ENCODE measurements at regions not wholly inside any gene's neighbourhood (a gene's known extent, or its start where the extent isn't known, plus 50 kb on each side); places are given as distances from the start of the nearest gene placed in this dataset.

- Histone ChIP-seq H3K79me2 (ENCODE audit: control insufficient read depth, insufficient read depth, low read length) (no peaks in the 10 kb centered on the region), H3K4me1 (ENCODE audit: control insufficient read depth, insufficient read depth, low read length) (no peaks in the 10 kb centered on the region; the same call in 1 of the 2 replicates), H3K4me2 (ENCODE audit: control insufficient read depth, insufficient read depth) (no peak overlapping the region), H4K20me1 (ENCODE audit: control insufficient read depth, insufficient read depth) (no peaks in the 10 kb centered on the region), H3K9ac (ENCODE audit: control insufficient read depth, insufficient read depth, low read length) (no peak overlapping the region), H3K4me3 (no peak overlapping the region), H2AFZ (ENCODE audit: control insufficient read depth, low read depth, low read length) (no peak overlapping the region), H3K36me3 (ENCODE audit: control insufficient read depth in 2 of 2, insufficient read depth in 2 of 2, low read length in 1 of 2) (no peaks in the 10 kb centered on the region), H3K27me3 (replicated peaks in 1 of 2; ENCODE audit: control insufficient read depth in 2 of 2, insufficient read depth in 2 of 2, low read length in 1 of 2) (no peaks in the 10 kb centered on the region), H3K27ac (ENCODE audit: control insufficient read depth, insufficient read depth) (no peak overlapping the region), H3K9me3 (replicated peaks; ENCODE audit: control insufficient read depth, insufficient read depth, low read length) (no peaks in the 10 kb centered on the region)
- POLR2A ChIA-PET: no interaction called here
- no peak for FAIRE-seq
- 4% methylated on average over 3 of the region's 3 CpGs for WGBS (ENCODE audit: insufficient coverage, insufficient replicate concordance, low lambda C conversion rate, missing lambda C conversion rate)
- SMC1A ChIA-PET (ENCODE audit: uncharacterized antibody, unreplicated experiment): interaction anchor here (0.6 to 1.4 kb wide), 4 partner anchors 10 to 159 kb away, joined by 3 to 4 read pairs (median 3); no protein-coding TSS in a partner anchor
- no peak for DNase-seq (ENCODE audit: low read depth, low spot score)
- in situ Hi-C loops (cut with MboI): no loop called here
- intact Hi-C loops (cut with micrococcal nuclease; ENCODE audit: unreplicated experiment): no loop called here
- no TSS peak for BruUV-seq (replicated peaks)
- RAD21 ChIA-PET (ENCODE audit: unreplicated experiment): interaction anchor here (0.9 kb wide), 1 partner anchor 29 kb away, joined by 3 read pairs; no protein-coding TSS in a partner anchor
- no peak for TF ChIP-seq NBN (IDR thresholded peaks at IDR 0.05)
- no peak for TF ChIP-seq YBX1 (IDR thresholded peaks at IDR 0.05)
- TF ChIP-seq RBBP5 (conservative IDR thresholded peaks at IDR 0.05): no peak
- TF ChIP-seq SMC3 (IDR thresholded peaks at IDR 0.05; ENCODE audit: borderline replicate concordance, low read length): no peak
- TF ChIP-seq PBX3 (IDR thresholded peaks at IDR 0.05; ENCODE audit: insufficient replicate concordance, low read depth, low read length): no peak
- no peak for TF ChIP-seq BCLAF1 (IDR thresholded peaks at IDR 0.05)
- no peak for TF ChIP-seq SMARCA5 (IDR thresholded peaks at IDR 0.05)
- TF ChIP-seq SMAD1 (IDR thresholded peaks at IDR 0.05; ENCODE audit: low read depth, partially characterized antibody): no peak
- TF ChIP-seq IKZF2 (IDR thresholded peaks at IDR 0.05): no peak
- no peak for ATAC-seq
- CTCF ChIA-PET: interaction anchor here (1.1 kb wide), 1 partner anchor 29 kb away, joined by 4 read pairs; no protein-coding TSS in a partner anchor
Measured at GRCh38 chr3:99472385-99472784, 166.0 kb upstream of the COL8A1 start.
